ENCODE measurements at regions not wholly inside any gene's neighbourhood (a gene's known extent, or its start where the extent isn't known, plus 50 kb on each side); places are given as distances from the start of the nearest gene placed in this dataset.

- FAIRE-seq (no peak), DNase-seq (ENCODE audit: low read depth in 1 of 2, low spot score in 2 of 2) (no peak)
- H4K91ac ChIP-seq (replicated peaks; ENCODE audit: insufficient read length, low read length), result no peak overlapping the region
- H3K9ac ChIP-seq (replicated peaks in 1 of 4; ENCODE audit: extremely low read depth in 1 of 4, low read depth in 3 of 4, low read length in 3 of 4), result no peak overlapping the region
- H2AFZ ChIP-seq (ENCODE audit: low read length), result no peak overlapping the region
- H3K79me2 ChIP-seq (ENCODE audit: control insufficient read depth in 1 of 2, insufficient read depth in 2 of 2, low read length in 2 of 2), result no peaks in the 10 kb centered on the region
- no peak overlapping the region for H3K23ac ChIP-seq (ENCODE audit: insufficient read length)
- H3K27ac ChIP-seq (ENCODE audit: low read depth, low read length), result no peak overlapping the region
- H3K27me3 ChIP-seq (replicated peaks in 1 of 4; ENCODE audit: control insufficient read depth in 3 of 4, extremely low read depth in 1 of 4, insufficient read depth in 3 of 4, low read length in 3 of 4), result no peaks in the 10 kb centered on the region
- TF ChIP-seq BCL11A (IDR thresholded peaks at IDR 0.05; ENCODE audit: low read depth in 2 of 2, low read length in 2 of 2) (no peak), POLR2A (IDR thresholded peaks at IDR 0.05; ENCODE audit: control extremely low read depth in 1 of 2, low read depth in 2 of 2, low read length in 2 of 2) (no peak), SIN3A (conservative IDR thresholded peaks at IDR 0.05 in 1 of 2, IDR thresholded peaks at IDR 0.05 in 1 of 2; ENCODE audit: low read depth in 1 of 2, low read length in 2 of 2) (no peak), EGR1 (IDR thresholded peaks at IDR 0.05; ENCODE audit: borderline replicate concordance, low read depth, low read length) (no peak), HDAC6 (IDR thresholded peaks at IDR 0.05; ENCODE audit: low read depth, low read length) (no peak), RFX5 (IDR thresholded peaks at IDR 0.05; ENCODE audit: borderline replicate concordance, low read depth, low read length) (no peak), POLR2AphosphoS5 (IDR thresholded peaks at IDR 0.05; ENCODE audit: low read depth, low read length) (no peak)
- no peaks in the 10 kb centered on the region for H3K9me3 ChIP-seq (ENCODE audit: insufficient read depth in 2 of 2, low read depth in 1 of 2, low read length in 1 of 2)
- no peaks in the 10 kb centered on the region; a peak in 1 of 8 replicates for H3K36me3 ChIP-seq (ENCODE audit: control insufficient read depth in 2 of 4, insufficient read depth in 4 of 4, low read length in 3 of 4)
- no peak overlapping the region for H2BK20ac ChIP-seq (ENCODE audit: low read length)
- no peak overlapping the region for H3K18ac ChIP-seq (ENCODE audit: extremely low read depth, low read length)
- no peak overlapping the region; a peak in 1 of 8 replicates for H3K4me3 ChIP-seq (ENCODE audit: extremely low read depth in 1 of 4, insufficient read depth in 2 of 4, low read depth in 3 of 4, low read length in 4 of 4)
- no peak overlapping the region for H2BK15ac ChIP-seq (ENCODE audit: low read length)
- 0 out of 7 replicates have a peak, but pooled peaks cover 0 to 3% (median 0%) of the 10 kb centered on the region in 4 experiments for H3K4me1 ChIP-seq (replicated peaks in 1 of 4; ENCODE audit: control insufficient read depth in 3 of 4, insufficient read depth in 4 of 4, low read length in 3 of 4)
- H3K4ac ChIP-seq (replicated peaks; ENCODE audit: insufficient read length, low read depth, low read length), result no peak overlapping the region
- ChIA-PET CTCF (ENCODE audit: partially characterized antibody) (no interaction called here), POLR2A (ENCODE audit: partially characterized antibody) (no interaction called here)
- no peaks in the 10 kb centered on the region for H4K20me1 ChIP-seq (replicated peaks in 1 of 2; ENCODE audit: control insufficient read depth in 1 of 2, insufficient read depth in 2 of 2, low read length in 2 of 2)
- H3K56ac ChIP-seq (replicated peaks; ENCODE audit: insufficient read length, low read depth, low read length), result no peak overlapping the region
- H2BK120ac ChIP-seq (replicated peaks; ENCODE audit: low read depth, low read length), result no peak overlapping the region
- no peak overlapping the region for H3K4me2 ChIP-seq (ENCODE audit: insufficient read depth in 1 of 2, low read depth in 2 of 2, low read length in 2 of 2)
- 79% methylated on average over 1 of the region's 1 CpG; no CpG with 5 or more reads in 1 of the 2 experiments for WGBS, 2 experiments (ENCODE audit: extremely low coverage in 1 of 2, insufficient coverage in 1 of 2, insufficient read length in 1 of 2, insufficient replicate concordance in 2 of 2, low coverage in 1 of 2, low lambda C conversion rate in 2 of 2, missing lambda C conversion rate in 1 of 2)
- H2BK12ac ChIP-seq (ENCODE audit: low read depth, low read length), result no peak overlapping the region
- H4K8ac ChIP-seq (ENCODE audit: extremely low read depth, insufficient read depth, low read length), result no peak overlapping the region
- no peaks in the 10 kb centered on the region for H3K23me2 ChIP-seq (ENCODE audit: low read depth, low read length)
- no peaks in the 10 kb centered on the region for H3K79me1 ChIP-seq (ENCODE audit: low read depth, low read length)
- H4K5ac ChIP-seq (ENCODE audit: insufficient read length, low read depth, low read length), result no peak overlapping the region
- no peak overlapping the region for H2BK5ac ChIP-seq (ENCODE audit: low read depth, low read length)
- H3K14ac ChIP-seq (ENCODE audit: insufficient read length), result no peak overlapping the region
- H2AK5ac ChIP-seq (ENCODE audit: low read depth, low read length), result no peak overlapping the region
These were observed 1295.8 kb upstream of the ALCAM start for GRCh38 chr3:104070906-104071305.
